Ovary (tissue), 7 donors: ENCODE measurements at regions not wholly inside any gene's neighbourhood (a gene's known extent, or its start where the extent isn't known, plus 50 kb on each side); places are given as distances from the start of the nearest gene placed in this dataset.

Experiments
- DNase-seq, 5 donors: peaks; one replicate each; pipeline ENCODE4 v3.0.0-alpha.2; 2019 to 2020
- H3K27ac ChIP-seq, 2 donors: fragments of 200-600 bp; one replicate each; pipeline versions ENCODE4 v1.5.1 to v1.8.0; 2019 to 2022
- H3K27me3 ChIP-seq: fragments of 200-600 bp; one replicate; pipeline ENCODE4 v1.8.0; 2022
- H3K36me3 ChIP-seq: fragments of 200-600 bp; sonication (generic); one replicate; pipeline ENCODE4 v1.5.1; 2019
- H3K4me1 ChIP-seq: one replicate; pipeline ENCODE4 v1.8.1; 2013; ENCODE audit warnings: mild to moderate bottlenecking, moderate library complexity; ENCODE audit not compliant: insufficient read depth
- H3K4me3 ChIP-seq: fragments of 200-600 bp; sonication (generic); one replicate; pipeline ENCODE4 v1.5.1; 2017
- H3K9me3 ChIP-seq, 2 donors: fragments of 200-600 bp in 1 of 2; sonication (generic) in 1 of 2; one replicate each; pipeline versions ENCODE4 v1.5.1 to v1.8.1; 2013 to 2019; ENCODE audit warnings: mild to moderate bottlenecking in 1 of 2, moderate library complexity in 1 of 2
- EP300 ChIP-seq: sonication (generic); formaldehyde crosslinking; IDR thresholded peaks from one replicate; pipeline ENCODE4 v1.6.1; 2017; ENCODE audit warnings: antibody characterized with exemption
- POLR2A ChIP-seq: fragments of 450-650 bp; IDR thresholded peaks from one replicate; pipeline ENCODE4 v1.6.1; 2017; ENCODE audit warnings: antibody characterized with exemption, mild to moderate bottlenecking, moderate library complexity
- WGBS, 3 donors: extraction: QIAGEN DNeasy Blood & Tissue Kit in 1 of 3; methylation state at CpG; one replicate each; pipeline versions ENCODE4 v1.1.5 to v1.1.7; 2013 to 2017; 5-methylcytosine and 5-hydroxymethylcytosine counted together
- intact Hi-C, 4 donors: fragments of 100-400 bp; cut with DNase I; formaldehyde crosslinking; loops; one replicate each; pipeline versions ENCODE4 v1.11.0 to v1.15.1; 2022 to 2023
- TF ChIP-seq, protein P1 (sequence below), 3 donors: fragments of 450-650 bp in 2 of 3; fragments of 200-600 bp in 1 of 3; IDR thresholded peaks; one replicate each; pipeline versions ENCODE4 v1.5.1 to v1.8.0; 2016 to 2022; ENCODE audit warnings: antibody characterized with exemption in 3 of 3, mild to moderate bottlenecking in 1 of 3
- donor health status: DM: no; HTN: no; CAD: no; lungs with moderate emphysema.
- donor health status: DM: no; HTN: no; CAD: no.
- donor health status: Bipolar disorder and iron deficiency.
- donor health status: DM: no; HTN: no; CAD: no.
- donor health status: DM: yes; HTN: yes; CAD: no.

DNA sequence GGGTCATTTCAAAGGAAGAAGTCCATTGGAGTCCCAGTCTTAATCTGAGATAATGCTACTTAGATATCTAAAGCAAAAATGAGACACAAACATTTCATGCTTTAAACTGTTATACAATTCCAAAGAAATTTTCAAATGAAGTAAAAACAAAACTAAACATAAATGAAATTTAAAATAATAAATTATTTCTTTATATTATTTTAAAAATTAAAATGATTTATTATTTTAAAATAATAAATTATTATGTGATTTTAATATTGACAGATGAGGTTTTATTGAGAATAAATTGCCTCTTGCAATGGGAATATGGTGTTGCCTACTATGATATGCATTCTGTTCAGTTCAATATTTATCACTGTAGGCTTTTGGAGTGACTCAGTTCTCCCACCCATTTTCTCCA, 93.7 kb upstream of the BACH2 start:
- Histone ChIP-seq H3K4me3 (no peak overlapping the region), H3K27ac (no peak overlapping the region), H3K36me3 (no peaks in the 10 kb centered on the region), H3K9me3 (no peaks in the 10 kb centered on the region), H3K27me3 (no peaks in the 10 kb centered on the region), H3K4me1 (peaks cover 1% of the 10 kb centered on the region)
- TF ChIP-seq, protein P1, sequence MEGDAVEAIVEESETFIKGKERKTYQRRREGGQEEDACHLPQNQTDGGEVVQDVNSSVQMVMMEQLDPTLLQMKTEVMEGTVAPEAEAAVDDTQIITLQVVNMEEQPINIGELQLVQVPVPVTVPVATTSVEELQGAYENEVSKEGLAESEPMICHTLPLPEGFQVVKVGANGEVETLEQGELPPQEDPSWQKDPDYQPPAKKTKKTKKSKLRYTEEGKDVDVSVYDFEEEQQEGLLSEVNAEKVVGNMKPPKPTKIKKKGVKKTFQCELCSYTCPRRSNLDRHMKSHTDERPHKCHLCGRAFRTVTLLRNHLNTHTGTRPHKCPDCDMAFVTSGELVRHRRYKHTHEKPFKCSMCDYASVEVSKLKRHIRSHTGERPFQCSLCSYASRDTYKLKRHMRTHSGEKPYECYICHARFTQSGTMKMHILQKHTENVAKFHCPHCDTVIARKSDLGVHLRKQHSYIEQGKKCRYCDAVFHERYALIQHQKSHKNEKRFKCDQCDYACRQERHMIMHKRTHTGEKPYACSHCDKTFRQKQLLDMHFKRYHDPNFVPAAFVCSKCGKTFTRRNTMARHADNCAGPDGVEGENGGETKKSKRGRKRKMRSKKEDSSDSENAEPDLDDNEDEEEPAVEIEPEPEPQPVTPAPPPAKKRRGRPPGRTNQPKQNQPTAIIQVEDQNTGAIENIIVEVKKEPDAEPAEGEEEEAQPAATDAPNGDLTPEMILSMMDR (IDR thresholded peaks at IDR 0.05), result no peak
- TF ChIP-seq POLR2A (no peak), EP300 (no peak)
- no peak for DNase-seq
- intact Hi-C loops, result loop anchor here (5.0 to 10.0 kb wide), 5 partner anchors 84 to 448 kb away; partner anchors contain the start of gene BACH2 (in 1 of the 4)

DNA sequence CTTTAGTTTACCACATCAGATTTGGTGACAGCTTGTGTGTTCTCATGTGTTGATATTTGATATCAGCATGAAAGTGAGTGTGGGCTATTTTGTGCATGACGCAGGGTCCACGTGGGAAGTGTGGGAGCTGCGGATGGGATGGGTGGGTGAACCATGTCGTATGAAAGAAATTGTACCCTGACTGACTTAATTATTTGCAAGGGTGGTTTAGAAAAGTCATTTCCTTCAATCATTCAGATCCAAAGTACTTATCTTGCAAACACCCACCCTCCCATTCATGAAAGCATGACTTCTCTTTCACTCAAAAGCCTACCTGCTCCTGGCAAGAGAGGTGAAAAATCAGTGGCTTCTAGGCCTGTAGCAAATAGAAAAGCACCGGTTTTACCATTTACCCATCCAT, 91.8 kb upstream of the BACH2 start:
- H3K4me3 ChIP-seq, result no peak overlapping the region
- H3K36me3 ChIP-seq, result no peaks in the 10 kb centered on the region
- H3K4me1 ChIP-seq, result peaks cover 1% of the 10 kb centered on the region
- no peak for DNase-seq
- no peak for TF ChIP-seq POLR2A
- no peak for TF ChIP-seq EP300
- TF ChIP-seq, protein P1 (IDR thresholded peaks at IDR 0.05), result no peak
- intact Hi-C loops, result loop anchor here in 1 of 4 donors (10.0 kb wide), 1 partner anchor 94 kb away; the partner anchor contains the start of gene BACH2
- H3K27ac ChIP-seq, result no peak overlapping the region
- H3K9me3 ChIP-seq, result no peaks in the 10 kb centered on the region
- WGBS, 3 donors, result 81 to 88% (median 83%) methylated on average over 5 of the region's 5 CpGs
- no peaks in the 10 kb centered on the region for H3K27me3 ChIP-seq

DNA sequence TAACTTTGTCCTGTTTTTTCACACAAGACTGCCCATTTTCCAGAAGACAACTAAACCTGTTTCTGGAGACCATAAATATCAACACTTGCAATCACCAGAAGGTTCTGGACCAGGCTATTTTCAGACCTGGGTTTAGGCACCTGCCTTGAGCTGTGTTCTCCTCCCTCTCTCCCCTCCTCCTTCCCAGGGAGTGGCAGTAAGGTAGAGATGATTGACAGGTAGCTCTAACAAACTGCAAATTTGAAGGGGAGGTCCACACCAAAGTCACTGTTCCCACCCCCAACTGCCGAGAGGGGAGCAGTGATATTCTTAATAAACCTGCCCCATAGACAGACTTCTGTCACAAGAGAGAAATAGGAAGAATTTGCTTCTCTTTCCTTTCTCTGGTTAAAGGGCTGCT, 91.2 kb upstream of the BACH2 start:
- Histone ChIP-seq H3K4me3 (no peak overlapping the region), H3K27me3 (no peaks in the 10 kb centered on the region), H3K36me3 (no peaks in the 10 kb centered on the region), H3K4me1 (no peaks in the 10 kb centered on the region), H3K9me3 (no peaks in the 10 kb centered on the region), H3K27ac (no peak overlapping the region)
- no peak for DNase-seq
- TF ChIP-seq POLR2A (no peak), EP300 (no peak)
- TF ChIP-seq, protein P1 (IDR thresholded peaks at IDR 0.05), result no peak
- intact Hi-C loops, result loop anchor here in 1 of 4 donors (10.0 kb wide), 1 partner anchor 93 kb away; the partner anchor contains the start of gene BACH2
- WGBS, 3 donors, result 58 to 76% (median 73%) methylated on average over 1 of the region's 1 CpG

DNA sequence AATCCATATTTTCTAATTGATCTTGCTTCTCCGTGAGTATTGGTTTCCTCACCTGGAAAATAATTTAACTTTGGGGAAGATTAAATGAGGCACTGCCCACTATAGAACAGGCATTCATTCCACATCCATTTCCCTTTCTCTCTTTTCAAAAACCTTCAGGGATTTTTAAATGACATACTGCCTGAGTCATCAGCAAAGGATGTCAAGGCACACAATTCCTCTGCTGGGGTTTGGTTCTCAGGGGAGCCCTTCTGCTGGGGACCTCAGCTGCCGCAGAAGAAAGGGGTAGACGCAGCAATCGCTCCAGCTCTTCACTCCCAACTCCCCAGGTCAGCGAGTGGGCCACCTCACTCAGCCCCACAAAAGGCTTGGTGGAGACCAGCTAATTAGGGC, 90.7 kb upstream of the BACH2 start:
- no peak for DNase-seq
- H3K4me3 ChIP-seq, result no peak overlapping the region
- WGBS, 3 donors, result 70 to 89% (median 86%) methylated on average over 5 of the region's 5 CpGs

More for the DNA sequence above, 90.7 kb upstream of the BACH2 start:
- Histone ChIP-seq H3K36me3 (no peaks in the 10 kb centered on the region), H3K4me1 (no peaks in the 10 kb centered on the region), H3K27me3 (no peaks in the 10 kb centered on the region), H3K9me3 (no peaks in the 10 kb centered on the region), H3K27ac (no peak overlapping the region)
- TF ChIP-seq EP300 (no peak), POLR2A (no peak)
- TF ChIP-seq, protein P1 (IDR thresholded peaks at IDR 0.05), result no peak
- intact Hi-C loops, result loop anchor here in 1 of 4 donors (10.0 kb wide), 1 partner anchor 93 kb away; the partner anchor contains the start of gene BACH2
